DMS53 (cell line): ENCODE measurements at regions not wholly inside any gene's neighbourhood (a gene's known extent, or its start where the extent isn't known, plus 50 kb on each side); places are given as distances from the start of the nearest gene placed in this dataset.

ENCODE experiments used
- DNase-seq: peaks from one replicate; lab custom pipeline; 2025; lab: John Stamatoyannopoulos, UW

DNA sequence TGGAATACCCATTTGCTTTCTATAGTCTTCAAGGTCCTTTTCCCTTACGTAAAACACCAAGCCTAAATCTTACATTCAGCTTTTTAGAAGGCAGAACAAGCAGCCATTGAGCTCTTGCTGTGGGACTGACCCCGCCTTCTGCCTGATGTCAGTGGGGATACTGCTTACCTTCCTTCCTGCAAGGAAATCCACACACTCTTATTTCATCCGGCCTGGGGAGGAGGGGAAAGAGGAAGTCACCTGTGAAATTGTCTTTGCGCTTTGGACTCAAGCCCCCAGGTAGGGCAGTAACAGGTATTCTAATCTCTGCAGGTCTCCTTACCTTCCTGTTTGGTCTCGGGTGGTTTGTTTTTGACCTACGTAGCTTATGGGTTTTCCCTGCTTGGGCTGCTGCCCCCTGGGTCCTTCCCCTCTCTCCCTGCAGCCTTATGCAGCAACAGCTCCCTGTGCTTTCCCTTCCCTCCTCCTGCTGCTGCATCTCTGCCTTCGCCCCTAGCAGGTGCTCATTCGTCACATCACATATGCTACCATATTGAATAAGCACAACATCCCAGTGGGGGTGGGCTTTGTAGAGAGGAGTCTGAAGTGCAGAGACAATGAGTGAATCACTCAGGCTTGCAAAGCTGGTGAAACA is 402.5 kb upstream of the TRIB2 start:
- DNase-seq, result no peak

DNA sequence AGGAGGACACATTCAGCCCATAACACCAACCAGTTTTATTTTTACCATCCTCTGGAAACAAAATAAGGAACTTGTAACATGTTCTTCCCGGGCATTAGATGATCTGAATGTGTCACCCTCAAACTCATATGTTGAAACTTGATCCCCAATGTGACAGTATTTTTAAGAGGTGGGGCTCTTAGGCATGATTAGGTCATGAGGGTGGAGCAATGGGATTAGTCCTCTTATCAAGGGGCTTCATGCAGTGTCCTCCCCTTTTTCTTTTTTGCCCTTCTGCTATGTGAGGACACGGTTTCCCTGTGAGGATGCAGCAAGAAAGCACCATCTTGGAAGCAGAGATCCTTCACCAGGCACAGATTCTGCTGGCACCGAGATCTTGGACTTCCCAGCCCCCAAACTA is 401.5 kb upstream of the TRIB2 start:
- DNase-seq, result no peak

DNA sequence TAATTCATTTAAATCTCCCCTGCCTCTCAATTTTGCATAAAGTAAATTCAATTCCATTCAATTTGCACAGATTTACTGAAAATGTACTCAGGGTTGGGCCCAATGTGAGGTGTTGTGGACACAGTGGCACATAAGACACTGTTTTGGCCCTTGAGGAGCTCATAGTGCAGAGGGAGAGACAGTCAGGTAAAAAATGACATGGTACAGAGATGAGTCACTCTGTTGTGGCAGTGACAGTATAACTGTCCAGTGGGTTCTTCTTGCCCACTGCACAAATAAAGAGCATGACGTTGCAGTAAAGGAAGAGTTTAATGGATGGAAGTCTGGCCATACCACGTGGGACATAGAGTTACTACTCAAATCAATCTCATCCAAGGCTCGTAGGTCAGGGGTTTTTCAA is 400.3 kb upstream of the TRIB2 start:
- no peak for DNase-seq

DNA sequence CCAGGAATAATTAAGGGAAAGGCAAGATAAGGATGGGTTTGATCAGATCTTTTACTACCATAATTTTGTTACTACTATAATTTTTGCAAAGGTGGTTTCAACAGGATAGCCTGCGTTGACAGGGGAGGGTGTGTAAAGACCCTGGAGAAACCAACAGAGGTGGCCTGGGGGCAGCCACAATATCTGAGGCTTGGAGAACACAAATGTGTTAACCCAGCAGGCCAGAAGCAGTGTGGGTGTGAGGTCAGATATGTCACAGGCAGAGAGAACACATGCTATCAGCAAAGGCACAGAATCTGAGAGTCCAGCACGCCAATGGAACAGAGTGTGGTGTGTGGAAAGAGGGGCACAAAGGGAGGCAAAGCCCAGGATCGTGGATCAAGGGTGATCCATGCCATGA is 399.4 kb upstream of the TRIB2 start:
- DNase-seq, result no peak

DNA sequence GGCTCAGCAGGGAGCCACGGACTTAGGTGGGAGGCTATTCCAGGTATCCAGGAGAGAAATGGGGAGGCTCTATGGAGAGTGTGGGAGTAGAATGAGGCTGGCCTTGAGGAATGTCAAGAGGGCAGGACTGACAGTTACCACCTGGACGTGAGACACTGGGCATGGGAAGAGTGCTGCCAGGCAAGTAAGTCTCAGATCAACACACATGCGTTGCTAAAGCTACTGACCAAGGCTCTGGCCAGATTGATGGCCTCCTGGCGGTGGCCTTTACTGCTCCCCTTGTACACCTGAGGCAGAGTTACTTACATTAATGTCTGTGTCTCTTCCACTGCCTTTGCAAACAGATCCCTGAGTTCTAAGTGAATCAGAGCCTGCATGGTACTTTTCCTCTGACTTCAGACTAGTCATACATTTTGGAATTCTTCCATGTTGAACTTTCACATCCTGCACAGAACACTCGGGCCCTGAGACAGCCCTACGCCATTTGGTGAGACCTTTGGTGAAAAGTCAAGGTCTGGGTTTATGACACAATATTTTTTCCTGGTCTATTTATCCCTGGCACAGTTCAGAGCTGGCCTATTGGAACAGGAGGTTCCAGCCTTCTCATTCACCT is 398.8 kb upstream of the TRIB2 start:
- DNase-seq, result no peak

DNA sequence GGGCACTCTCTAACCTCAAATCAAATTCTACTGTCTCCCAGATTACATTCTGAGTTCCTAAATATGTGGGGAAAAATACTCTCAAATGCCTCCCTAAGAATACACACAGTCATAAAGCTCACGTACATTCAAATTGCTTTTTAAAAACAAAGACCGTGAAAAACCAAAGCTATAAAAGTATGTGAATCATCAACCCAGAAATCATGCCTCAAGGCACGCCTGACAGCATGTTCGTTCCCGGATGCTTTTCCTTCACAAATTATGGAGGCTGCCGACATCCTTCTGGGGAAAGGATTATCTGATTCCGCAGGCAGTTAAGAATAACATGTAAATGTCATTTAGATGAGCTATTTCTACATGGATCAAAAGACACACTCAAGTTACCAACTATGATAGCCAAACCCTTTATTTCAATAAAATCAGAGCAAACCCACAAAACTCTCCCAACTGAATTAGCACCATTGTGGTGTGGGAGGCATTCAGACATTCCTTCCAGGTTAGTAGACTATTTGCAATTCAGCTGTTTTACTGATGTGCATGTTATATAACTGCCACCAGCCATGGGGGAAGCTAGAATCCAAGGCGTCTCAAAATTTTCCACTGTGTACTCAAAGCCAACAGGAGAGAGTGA is 398.2 kb upstream of the TRIB2 start:
- no peak for DNase-seq

DNA sequence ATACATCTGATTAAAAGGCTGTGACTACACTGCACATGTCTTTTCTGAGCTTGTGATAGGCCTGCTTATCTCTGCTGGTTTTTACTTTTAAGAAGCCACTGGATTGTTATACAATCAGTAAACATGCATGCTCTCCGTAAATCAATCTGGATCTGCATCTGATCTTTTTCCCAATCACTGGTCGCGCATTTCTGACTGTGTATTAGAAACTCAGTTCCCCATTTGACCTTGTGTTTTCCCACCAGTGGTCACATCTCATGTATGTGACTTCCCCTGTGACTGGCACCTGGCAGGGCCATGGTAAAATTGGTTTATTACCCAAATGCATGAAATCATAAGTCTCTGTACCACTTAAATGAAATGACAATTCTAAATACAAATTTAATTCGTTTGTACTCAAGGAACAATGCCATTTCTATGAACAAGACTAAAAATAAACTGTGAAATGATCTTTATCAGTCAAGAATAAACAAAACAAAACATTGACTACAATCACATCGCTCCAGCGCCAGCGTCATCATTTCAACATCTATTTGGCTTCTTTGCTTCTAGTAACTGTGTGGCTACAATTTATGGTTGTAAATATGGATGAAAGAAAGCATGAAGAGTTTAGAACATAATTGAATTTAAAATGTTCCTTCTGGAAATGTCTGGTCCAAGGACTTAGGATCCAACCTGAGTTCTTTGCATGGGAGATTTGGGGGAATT is 396.6 kb upstream of the TRIB2 start:
- DNase-seq, result no peak

DNA sequence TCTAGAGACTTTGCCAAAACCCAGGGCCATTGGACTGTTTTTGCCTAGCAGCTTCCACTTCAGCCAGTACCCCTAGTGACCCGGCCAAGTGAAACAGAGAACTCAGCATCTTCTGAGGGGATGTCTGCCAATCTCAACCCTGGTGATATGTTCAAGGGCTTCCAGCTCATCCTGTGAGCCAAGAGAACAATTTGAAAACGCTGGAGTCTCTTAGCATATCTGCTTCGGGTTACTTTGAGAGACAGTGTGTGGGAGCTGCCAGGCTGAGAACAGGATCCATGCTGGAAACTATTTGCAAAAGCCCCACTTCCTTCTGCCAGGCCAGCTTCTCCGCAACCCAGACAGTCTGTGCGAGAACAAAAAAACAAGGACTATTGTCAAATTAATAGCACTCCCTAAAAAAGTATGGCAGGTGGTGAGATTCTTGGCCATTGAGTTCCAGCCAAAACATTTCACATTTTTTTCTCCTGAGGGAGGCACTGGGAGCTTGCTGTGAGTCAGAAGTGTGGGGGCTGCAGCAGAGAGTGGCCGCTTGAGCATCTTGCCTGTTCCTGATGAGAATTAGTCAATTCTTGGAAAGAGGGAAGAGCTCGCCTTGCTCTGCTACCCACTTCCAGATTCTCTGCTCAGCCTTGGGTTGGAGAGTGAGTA is 395.6 kb upstream of the TRIB2 start:
- DNase-seq, result no peak

DNA sequence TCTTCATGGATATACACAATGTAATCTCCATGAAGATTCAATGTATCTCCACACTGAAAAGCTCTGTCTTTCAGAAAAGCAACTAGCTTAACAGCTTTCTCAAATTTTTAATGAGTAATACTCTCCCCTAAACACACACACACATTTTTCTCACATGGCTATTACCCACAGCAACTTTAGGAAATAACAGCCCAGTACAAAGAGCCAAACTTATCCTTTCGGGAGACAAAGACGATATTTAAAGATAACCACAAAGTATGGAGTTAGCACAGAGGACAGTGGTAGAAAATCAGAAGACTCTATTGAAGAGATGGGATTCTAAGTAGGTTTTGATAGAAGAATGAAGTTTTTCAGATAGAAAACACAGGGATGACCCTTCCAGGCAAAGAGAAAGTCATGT is 394.9 kb upstream of the TRIB2 start:
- no peak for DNase-seq

DNA sequence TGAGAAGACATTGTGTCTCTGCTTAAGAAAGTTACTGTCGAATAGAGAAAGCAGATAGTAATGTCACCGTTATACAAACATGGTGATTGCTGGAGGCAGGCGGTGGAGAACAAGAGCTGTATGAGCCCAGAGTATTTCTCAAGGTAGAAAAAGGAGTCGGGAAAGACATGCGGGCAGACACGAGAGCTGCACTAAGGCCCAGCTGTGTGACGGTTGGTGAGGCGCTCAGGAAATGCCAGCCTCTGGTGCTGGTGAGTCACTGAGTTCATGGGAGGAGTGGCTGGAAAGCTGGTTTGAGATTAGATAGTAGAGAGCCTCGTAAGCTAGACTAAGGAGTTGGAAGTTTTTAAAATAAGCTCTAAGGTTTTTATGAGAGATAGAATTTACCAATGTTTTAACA is 390.9 kb upstream of the TRIB2 start:
- no peak for DNase-seq

DNA sequence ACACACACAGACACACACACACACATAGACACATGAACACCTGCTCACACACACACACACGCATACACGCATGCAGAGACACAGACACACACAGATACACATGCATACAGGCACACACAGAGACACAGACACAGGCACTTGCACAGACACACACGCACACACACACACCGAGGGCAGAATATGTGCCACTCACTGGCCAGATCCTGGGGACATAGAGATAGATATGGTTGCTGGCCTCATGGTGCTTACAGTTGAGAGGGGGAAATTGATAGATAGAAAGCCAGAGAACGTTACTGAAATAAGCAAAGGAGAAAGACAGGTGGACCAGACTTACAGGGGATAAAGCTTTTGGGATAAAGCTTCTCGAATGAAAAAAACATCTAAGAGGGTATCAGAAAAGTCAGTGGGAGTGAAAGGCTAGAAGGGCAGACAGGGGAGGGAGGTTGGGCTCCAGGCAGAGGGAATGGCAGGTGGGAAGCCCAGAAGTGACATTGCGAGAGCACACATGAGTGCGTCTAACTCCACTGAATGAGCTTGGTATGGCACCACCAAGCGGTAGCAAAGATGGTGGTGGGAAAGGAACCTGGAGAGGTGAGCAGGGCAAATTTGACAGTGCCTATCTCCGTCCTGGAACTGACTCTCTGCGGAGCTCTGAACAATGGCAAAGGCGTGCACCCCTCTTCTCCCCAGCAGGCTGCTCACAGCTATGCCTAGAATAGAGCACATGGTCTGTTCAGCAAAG is 390.1 kb upstream of the TRIB2 start:
- DNase-seq, result no peak

DNA sequence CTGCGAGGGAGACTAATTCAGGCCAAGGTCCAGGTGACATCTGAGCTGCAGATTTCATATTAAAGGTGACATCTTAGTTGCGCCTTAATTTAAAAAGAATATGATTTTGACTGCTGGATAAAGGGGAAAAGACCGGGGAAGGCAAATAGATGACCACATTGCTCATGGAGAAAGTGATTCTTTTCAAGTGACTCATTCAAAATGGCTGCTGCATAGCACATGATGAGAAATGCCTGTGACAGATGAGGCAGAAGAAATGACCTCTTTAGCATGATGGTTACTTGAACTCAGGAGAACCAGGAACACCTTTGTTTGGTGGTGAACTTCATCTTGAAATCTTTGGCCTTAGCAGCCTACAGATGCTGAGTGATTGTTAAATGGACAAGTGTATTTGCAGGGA is 385.8 kb upstream of the TRIB2 start:
- peak; percentile 20 for DNase-seq

DNA sequence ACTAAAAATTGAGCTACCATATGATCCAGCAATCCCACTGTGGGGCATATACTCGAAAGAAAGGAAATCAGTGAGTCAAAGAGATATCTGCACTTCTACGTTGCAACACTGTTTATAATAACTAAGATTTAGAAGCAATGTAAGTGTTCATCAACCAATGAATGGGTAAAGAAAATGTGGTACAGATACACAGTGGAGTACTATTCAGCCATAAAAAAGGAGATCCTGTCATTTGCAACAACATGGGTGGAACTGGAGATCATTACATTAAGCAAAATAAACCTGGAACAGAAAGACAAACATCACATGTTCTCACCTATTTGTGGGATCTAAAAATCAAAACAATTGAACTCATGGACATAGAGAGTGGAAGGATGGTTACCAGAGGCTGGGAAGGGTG is 385.0 kb upstream of the TRIB2 start:
- no peak for DNase-seq

DNA sequence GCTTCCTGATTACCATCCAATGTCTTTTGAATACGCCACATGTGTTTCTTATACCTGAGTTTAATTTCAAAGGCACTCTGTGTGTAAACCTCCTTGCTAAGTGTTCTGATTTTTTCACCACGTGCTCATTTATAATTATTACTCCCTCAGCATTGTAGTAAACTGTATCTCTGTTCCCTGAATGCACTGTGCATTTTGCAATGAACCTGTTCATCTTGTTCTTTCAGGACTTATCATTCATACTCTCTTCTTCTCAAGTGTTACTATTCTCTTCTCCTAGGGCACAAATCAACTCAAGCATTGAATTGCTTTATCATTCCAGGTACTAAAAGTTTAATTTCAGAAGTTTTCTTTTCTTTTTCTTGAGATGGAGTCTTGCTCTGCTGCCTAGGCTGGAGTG is 383.4 kb upstream of the TRIB2 start:
- no peak for DNase-seq

DNA sequence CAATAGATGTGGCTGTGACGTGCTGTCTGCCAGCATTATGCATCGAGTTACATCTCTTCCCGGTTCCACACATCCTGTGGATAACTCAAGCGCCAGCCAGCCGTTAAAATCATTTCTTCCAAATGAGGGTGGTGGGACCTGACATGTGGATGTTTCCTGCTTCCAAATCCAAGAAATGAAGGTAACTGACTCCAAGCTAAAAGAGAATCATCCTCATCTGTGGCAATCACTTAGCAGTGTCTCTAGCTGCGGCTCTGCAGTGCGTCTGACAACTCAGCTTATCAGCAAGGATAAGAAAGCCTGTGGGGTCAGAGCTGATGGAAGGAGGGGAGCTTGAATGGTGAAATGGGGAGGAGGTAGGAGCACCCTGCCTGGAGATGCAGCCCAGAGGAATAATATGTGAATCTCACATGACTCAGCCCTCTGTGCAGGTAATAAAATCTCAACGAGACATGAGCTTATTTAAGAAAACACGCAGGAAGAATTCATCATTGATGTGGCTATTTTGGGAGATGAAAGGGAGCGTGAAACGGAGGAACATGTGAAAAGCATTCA is 382.2 kb upstream of the TRIB2 start:
- no peak for DNase-seq

DNA sequence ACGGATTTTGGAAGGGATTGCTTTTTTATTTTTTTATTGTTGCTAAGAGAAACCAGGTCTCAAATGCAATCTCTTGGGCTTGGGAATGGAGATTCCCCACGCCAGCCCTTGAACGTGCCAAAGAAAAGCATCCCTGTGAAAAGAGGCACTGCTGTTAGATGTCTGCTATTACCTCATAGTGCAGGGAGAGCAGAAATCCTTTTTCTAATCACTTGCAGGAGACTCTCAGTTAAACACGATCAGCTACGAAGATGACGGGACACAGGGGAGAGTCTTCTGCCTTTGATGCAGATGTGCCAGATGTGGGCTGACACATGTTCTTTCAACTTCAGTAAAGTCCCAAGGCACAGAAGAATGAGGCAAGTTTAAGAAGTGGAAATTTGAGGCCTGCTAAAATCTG is 381.6 kb upstream of the TRIB2 start:
- DNase-seq, result no peak

DNA sequence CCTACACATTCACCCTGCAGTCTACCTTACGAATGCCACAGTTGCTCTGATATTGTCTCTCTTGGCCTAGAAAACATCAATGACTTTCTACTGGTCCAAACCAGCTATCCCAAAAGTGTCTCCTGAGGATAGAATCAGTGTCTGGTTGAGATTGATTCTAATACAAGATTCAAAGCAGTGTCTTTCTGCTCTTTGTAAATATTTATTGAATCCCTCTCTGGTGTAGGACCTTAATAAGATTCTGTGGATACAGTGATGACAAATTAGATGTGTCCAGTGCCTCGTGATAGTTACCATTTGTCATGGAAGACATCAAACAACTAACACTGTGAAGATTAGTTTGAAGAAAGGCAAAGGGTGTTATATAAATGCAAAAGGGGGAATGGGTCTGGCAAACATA is 380.7 kb upstream of the TRIB2 start:
- no peak for DNase-seq

DNA sequence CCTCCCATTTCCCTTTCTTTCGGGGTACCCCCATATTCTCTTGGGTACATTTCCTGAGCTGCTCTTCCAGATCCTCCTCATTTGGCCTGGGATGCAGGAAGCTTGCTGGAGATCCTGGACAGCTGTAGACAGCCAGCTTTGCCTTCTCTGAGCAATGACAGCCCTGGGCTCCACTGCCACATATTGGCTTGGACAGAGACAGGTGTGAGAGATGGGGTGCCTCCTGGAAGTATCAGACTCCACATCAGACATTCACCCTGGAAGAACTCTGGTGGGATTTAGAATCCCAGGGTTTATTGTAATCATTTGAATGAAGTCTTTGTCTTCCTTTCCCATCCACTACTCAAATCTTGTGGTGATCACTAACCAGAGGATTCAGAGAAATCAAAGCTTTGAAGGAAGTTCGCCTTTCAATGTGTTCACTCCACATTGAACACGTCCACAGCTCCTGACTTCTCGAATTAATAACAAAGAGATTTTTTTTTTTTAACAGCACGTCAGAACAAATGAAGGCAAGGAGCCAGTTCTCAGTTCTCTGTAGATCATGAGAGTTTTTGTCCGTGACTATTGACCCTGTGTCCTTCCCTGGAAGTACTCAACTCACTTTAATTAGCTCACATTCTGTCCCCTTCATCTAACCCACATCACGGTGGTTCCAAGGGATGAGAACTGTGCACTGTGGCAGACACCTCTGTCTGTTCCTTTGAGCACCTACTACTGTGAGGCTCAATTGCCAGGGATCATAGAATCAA is 377.6 kb upstream of the TRIB2 start:
- no peak for DNase-seq

DNA sequence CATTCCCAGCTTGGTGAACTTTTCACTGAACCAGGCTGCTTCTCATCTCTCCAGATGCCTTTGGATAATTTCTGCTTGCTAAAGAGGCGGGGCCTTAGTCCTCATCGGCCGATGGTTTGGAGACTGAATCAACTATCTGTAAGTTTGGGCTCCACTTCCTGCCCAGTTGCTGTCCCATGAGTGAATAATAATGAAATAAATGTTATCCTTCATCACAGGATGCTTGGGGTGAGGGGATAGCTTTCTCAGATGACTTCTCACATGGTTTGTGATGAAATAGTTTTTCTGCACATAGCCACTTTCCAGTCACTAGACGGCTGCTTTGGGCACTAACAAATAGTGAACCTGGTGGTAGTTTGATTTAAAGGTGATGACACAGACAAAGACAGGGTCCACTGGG is 376.6 kb upstream of the TRIB2 start:
- DNase-seq, result no peak

DNA sequence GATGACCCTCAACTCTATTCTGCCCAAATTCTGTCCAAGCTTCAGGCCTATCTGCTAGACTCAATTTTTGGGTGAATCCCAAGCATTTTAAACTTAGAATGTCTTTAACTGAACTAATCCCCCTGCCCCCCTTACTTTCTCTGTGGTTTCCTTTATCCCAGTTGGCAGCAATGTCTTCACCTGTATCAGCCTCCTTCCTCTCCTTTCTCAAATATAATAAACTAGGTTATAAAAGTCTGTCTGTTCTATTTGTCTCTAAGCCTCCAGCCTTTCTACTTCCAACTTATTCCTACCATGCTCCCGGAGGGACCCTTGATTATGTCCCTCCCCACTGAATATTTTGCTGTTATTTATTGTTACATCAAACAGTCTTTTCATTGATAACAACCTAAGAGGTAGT is 375.5 kb upstream of the TRIB2 start:
- no peak for DNase-seq

DNA sequence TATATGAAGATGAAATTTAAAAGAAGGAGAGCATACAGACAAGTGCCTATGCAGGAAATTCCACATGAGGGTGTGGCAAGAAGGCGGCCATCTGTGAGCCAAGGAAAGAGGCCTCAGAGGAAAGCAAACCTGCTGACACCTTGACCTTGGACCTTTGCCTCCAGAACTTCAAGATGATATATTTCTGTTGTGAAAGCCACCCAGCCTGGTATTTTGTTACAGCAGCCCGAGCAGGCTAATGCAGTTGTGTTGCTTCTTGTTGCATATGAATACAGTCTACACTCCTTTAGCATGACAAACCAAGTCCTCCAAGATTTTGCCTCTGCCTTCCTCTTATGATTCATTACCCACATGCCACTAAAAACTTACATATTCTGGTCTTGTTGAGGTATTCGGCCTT is 374.8 kb upstream of the TRIB2 start:
- DNase-seq, result no peak
